ENCODE measurements at regions not wholly inside any gene's neighbourhood (a gene's known extent, or its start where the extent isn't known, plus 50 kb on each side); places are given as distances from the start of the nearest gene placed in this dataset.

GRCh38 chr3:145972851-145973250, 188.1 kb downstream of the PLOD2 start:
- no peak for DNase-seq

GRCh38 chr3:145981056-145981455, 179.9 kb downstream of the PLOD2 start:
- DNase-seq, result no peak

GRCh38 chr3:145983101-145983500, 177.9 kb downstream of the PLOD2 start:
- no peak for DNase-seq

Data from activated gamma-delta T cell (primary cell).